HepG2 (cell line): ENCODE measurements at regions not wholly inside any gene's neighbourhood (a gene's known extent, or its start where the extent isn't known, plus 50 kb on each side); places are given as distances from the start of the nearest gene placed in this dataset.
A peak's percentile ranks its signal among the peaks of the same experiment; 100 is the strongest.

Experiments
- ARNTL ChIP-seq: sonication (generic); formaldehyde crosslinking; IDR thresholded peaks from 2 replicates; pipeline ENCODE4 v1.4.0; 2020; ENCODE audit warnings: mild to moderate bottlenecking, missing genetic modification reagents
- ASH2L ChIP-seq: fragments of 300-600, 200-600 bp; sonication (generic); IDR thresholded peaks from 2 replicates; pipeline ENCODE4 v1.7.0; 2017; ENCODE audit warnings: low read depth, mild to moderate bottlenecking, moderate library complexity, mixed read lengths, low read length; ENCODE audit not compliant: insufficient read length
- ATF1 ChIP-seq: IDR thresholded peaks from 2 replicates; pipeline ENCODE4 v1.6.1; 2016; ENCODE audit warnings: mild to moderate bottlenecking, control low read depth
- CC2D1A ChIP-seq: sonication (generic); formaldehyde crosslinking; IDR thresholded peaks from 2 replicates; pipeline ENCODE4 v1.8.1; 2023; ENCODE audit warnings: mild to moderate bottlenecking, missing genetic modification reagents
- ELF4 ChIP-seq: sonication (generic); formaldehyde crosslinking; IDR thresholded peaks from 2 replicates; pipeline ENCODE4 v1.5.0; 2020; ENCODE audit warnings: missing genetic modification reagents, mild to moderate bottlenecking, moderate library complexity, borderline replicate concordance
- KAT8 ChIP-seq: IDR thresholded peaks from 2 replicates; pipeline ENCODE4 v1.6.1; 2016; ENCODE audit warnings: missing genetic modification reagents, missing compliant biosample characterization
- SAFB2 ChIP-seq: sonication (generic); formaldehyde crosslinking; IDR thresholded peaks from 2 replicates; pipeline ENCODE4 v1.5.1; 2020; ENCODE audit warnings: missing genetic modification reagents, low read depth, mild to moderate bottlenecking, borderline replicate concordance
- SOX13 ChIP-seq, 3 experiments: fragments of 450-650 bp in 1 of 3; sonication (generic) in 1 of 3; formaldehyde crosslinking in 1 of 3; IDR thresholded peaks in 2 of 3; conservative IDR thresholded peaks in 1 of 3; 2 replicates each; pipeline versions ENCODE4 v1.5.0 to v1.6.1; 2016 to 2020; ENCODE audit warnings: antibody characterized with exemption in 1 of 3, mild to moderate bottlenecking in 1 of 3, missing compliant biosample characterization in 1 of 3, missing genetic modification reagents in 1 of 3, moderate library complexity in 1 of 3
- SOX5 ChIP-seq: IDR thresholded peaks from 2 replicates; pipeline ENCODE4 v1.6.1; 2016; ENCODE audit warnings: borderline replicate concordance
- SOX6 ChIP-seq, 2 experiments: fragments of 450-650 bp in 1 of 2; sonication (generic) in 1 of 2; formaldehyde crosslinking in 1 of 2; IDR thresholded peaks; 2 replicates each; pipeline versions ENCODE4 v1.4.0 to v1.6.1; 2017 to 2020; ENCODE audit warnings: antibody characterized with exemption in 1 of 2, mild to moderate bottlenecking in 1 of 2, missing genetic modification reagents in 1 of 2
- YEATS4 ChIP-seq: sonication (generic); formaldehyde crosslinking; IDR thresholded peaks from 2 replicates; pipeline ENCODE4 v1.4.0; 2020; ENCODE audit warnings: missing genetic modification reagents, borderline replicate concordance
- ZBTB7B ChIP-seq: sonication (generic); formaldehyde crosslinking; IDR thresholded peaks from 2 replicates; pipeline ENCODE4 v1.4.0; 2020; ENCODE audit warnings: missing genetic modification reagents
- ZMYM2 ChIP-seq: sonication (generic); formaldehyde crosslinking; IDR thresholded peaks from 2 replicates; pipeline ENCODE4 v1.8.0; 2022; ENCODE audit warnings: mild to moderate bottlenecking, missing genetic modification reagents
- ZMYM4 ChIP-seq: sonication (generic); formaldehyde crosslinking; IDR thresholded peaks from 2 replicates; pipeline ENCODE4 v1.8.1; 2023; ENCODE audit warnings: mild to moderate bottlenecking, missing genetic modification reagents
- TF ChIP-seq, protein P1 (sequence below): sonication (generic); formaldehyde crosslinking; conservative IDR thresholded peaks from 2 replicates; pipeline ENCODE4 v1.4.0; 2020; ENCODE audit warnings: mild to moderate bottlenecking, missing genetic modification reagents, moderate library complexity
- TF ChIP-seq, protein P2 (sequence below): sonication (generic); formaldehyde crosslinking; IDR thresholded peaks from 2 replicates; pipeline ENCODE4 v1.4.0; 2020; ENCODE audit warnings: missing genetic modification reagents
- TF ChIP-seq, protein P3 (sequence below): IDR thresholded peaks from 2 replicates; pipeline ENCODE4 v1.6.1; 2016; ENCODE audit warnings: mild to moderate bottlenecking
- TF ChIP-seq, protein P4 (sequence below): conservative IDR thresholded peaks from 2 replicates; pipeline ENCODE4 v1.6.1; 2018; ENCODE audit warnings: missing genetic modification reagents
- TF ChIP-seq, protein P5 (sequence below): IDR thresholded peaks from 2 replicates; pipeline ENCODE4 v1.6.1; 2012; ENCODE audit warnings: low read depth, low read length, improper control_type of control experiment

DNA sequence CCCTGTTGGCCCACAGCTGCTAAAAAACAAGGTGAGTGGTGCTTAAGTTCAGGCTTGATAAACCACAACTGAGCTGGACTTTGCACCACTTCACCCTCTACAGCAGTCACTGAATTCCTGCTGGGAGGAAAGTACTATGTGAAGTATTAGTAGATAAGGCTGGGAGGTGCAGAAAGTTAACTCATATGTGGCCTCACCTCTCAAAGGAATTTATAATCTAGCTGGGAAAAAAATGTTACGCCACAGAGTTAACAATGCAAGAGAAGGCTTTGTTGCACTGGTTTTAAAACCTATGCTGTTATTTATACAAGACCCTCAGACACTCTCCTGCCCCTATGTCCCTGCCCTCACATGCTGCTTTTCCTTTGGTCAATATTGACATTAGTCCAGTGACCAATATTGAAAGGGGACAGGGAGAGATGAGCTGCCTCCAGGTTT is 60.9 kb downstream of the LIG4 start (continued):
- TF ChIP-seq, protein P1, sequence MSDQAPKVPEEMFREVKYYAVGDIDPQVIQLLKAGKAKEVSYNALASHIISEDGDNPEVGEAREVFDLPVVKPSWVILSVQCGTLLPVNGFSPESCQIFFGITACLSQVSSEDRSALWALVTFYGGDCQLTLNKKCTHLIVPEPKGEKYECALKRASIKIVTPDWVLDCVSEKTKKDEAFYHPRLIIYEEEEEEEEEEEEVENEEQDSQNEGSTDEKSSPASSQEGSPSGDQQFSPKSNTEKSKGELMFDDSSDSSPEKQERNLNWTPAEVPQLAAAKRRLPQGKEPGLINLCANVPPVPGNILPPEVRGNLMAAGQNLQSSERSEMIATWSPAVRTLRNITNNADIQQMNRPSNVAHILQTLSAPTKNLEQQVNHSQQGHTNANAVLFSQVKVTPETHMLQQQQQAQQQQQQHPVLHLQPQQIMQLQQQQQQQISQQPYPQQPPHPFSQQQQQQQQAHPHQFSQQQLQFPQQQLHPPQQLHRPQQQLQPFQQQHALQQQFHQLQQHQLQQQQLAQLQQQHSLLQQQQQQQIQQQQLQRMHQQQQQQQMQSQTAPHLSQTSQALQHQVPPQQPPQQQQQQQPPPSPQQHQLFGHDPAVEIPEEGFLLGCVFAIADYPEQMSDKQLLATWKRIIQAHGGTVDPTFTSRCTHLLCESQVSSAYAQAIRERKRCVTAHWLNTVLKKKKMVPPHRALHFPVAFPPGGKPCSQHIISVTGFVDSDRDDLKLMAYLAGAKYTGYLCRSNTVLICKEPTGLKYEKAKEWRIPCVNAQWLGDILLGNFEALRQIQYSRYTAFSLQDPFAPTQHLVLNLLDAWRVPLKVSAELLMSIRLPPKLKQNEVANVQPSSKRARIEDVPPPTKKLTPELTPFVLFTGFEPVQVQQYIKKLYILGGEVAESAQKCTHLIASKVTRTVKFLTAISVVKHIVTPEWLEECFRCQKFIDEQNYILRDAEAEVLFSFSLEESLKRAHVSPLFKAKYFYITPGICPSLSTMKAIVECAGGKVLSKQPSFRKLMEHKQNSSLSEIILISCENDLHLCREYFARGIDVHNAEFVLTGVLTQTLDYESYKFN = peak; percentile 91
- TF ChIP-seq SAFB2 (CRISPR knock-in tag) (no peak), SOX5 (peak; percentile 69; the same call in 1 of the 2 replicates), ZMYM4 (CRISPR knock-in tag) (peak; percentile 72), ASH2L (peak; percentile 63), SOX6 (IDR thresholded peaks at IDR 0.05) (no peak), SOX6 (CRISPR knock-in tag; IDR thresholded peaks at IDR 0.05) (peak; percentile 93), SOX13 (IDR thresholded peaks at IDR 0.05) (0 out of 2 replicates have a peak, but pooled peaks have one; percentile 52), SOX13 (CRISPR knock-in tag; conservative IDR thresholded peaks at IDR 0.05 in 1 of 2, IDR thresholded peaks at IDR 0.05 in 1 of 2) (peak in 1 of 2 experiments; percentile 88; a peak in 2 of 4 replicates), YEATS4 (CRISPR knock-in tag) (peak; percentile 48; the same call in 1 of the 2 replicates), ELF4 (CRISPR knock-in tag) (no peak), ZMYM2 (CRISPR knock-in tag) (no peak), KAT8 (CRISPR knock-in tag) (0 out of 2 replicates have a peak, but pooled peaks have one; percentile 16), ZBTB7B (CRISPR knock-in tag) (peak; percentile 89), ATF1 (CRISPR knock-in tag) (0 out of 2 replicates have a peak, but pooled peaks have one; percentile 32), CC2D1A (CRISPR knock-in tag) (no peak), ARNTL (CRISPR knock-in tag) (0 out of 2 replicates have a peak, but pooled peaks have one; percentile 36)
- TF ChIP-seq, protein P2, sequence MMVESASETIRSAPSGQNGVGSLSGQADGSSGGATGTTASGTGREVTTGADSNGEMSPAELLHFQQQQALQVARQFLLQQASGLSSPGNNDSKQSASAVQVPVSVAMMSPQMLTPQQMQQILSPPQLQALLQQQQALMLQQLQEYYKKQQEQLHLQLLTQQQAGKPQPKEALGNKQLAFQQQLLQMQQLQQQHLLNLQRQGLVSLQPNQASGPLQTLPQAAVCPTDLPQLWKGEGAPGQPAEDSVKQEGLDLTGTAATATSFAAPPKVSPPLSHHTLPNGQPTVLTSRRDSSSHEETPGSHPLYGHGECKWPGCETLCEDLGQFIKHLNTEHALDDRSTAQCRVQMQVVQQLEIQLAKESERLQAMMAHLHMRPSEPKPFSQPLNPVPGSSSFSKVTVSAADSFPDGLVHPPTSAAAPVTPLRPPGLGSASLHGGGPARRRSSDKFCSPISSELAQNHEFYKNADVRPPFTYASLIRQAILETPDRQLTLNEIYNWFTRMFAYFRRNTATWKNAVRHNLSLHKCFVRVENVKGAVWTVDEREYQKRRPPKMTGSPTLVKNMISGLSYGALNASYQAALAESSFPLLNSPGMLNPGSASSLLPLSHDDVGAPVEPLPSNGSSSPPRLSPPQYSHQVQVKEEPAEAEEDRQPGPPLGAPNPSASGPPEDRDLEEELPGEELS (CRISPR knock-in tag) = peak; percentile 81
- TF ChIP-seq, protein P3, sequence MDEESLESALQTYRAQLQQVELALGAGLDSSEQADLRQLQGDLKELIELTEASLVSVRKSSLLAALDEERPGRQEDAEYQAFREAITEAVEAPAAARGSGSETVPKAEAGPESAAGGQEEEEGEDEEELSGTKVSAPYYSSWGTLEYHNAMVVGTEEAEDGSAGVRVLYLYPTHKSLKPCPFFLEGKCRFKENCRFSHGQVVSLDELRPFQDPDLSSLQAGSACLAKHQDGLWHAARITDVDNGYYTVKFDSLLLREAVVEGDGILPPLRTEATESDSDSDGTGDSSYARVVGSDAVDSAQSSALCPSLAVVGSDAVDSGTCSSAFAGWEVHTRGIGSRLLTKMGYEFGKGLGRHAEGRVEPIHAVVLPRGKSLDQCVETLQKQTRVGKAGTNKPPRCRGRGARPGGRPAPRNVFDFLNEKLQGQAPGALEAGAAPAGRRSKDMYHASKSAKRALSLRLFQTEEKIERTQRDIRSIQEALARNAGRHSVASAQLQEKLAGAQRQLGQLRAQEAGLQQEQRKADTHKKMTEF = 0 out of 2 replicates have a peak, but pooled peaks have one; percentile 47
- TF ChIP-seq, protein P4, sequence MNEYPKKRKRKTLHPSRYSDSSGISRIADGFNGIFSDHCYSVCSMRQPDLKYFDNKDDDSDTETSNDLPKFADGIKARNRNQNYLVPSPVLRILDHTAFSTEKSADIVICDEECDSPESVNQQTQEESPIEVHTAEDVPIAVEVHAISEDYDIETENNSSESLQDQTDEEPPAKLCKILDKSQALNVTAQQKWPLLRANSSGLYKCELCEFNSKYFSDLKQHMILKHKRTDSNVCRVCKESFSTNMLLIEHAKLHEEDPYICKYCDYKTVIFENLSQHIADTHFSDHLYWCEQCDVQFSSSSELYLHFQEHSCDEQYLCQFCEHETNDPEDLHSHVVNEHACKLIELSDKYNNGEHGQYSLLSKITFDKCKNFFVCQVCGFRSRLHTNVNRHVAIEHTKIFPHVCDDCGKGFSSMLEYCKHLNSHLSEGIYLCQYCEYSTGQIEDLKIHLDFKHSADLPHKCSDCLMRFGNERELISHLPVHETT (CRISPR knock-in tag) = no peak
- TF ChIP-seq, protein P5, sequence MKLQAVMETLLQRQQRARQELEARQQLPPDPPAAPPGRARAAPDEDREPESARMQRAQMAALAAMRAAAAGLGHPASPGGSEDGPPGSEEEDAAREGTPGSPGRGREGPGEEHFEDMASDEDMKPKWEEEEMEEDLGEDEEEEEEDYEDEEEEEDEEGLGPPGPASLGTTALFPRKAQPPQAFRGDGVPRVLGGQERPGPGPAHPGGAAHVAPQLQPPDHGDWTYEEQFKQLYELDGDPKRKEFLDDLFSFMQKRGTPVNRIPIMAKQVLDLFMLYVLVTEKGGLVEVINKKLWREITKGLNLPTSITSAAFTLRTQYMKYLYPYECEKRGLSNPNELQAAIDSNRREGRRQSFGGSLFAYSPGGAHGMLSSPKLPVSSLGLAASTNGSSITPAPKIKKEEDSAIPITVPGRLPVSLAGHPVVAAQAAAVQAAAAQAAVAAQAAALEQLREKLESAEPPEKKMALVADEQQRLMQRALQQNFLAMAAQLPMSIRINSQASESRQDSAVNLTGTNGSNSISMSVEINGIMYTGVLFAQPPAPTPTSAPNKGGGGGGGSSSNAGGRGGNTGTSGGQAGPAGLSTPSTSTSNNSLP = peak; percentile 67; the same call in 1 of the 2 replicates
